NCI-H226 (cell line): ENCODE measurements at regions not wholly inside any gene's neighbourhood (a gene's known extent, or its start where the extent isn't known, plus 50 kb on each side); places are given as distances from the start of the nearest gene placed in this dataset.
"Not testable (repeated sequence)": the region's sequence is repeated elsewhere in the genome, so short reads cannot be mapped to it uniquely, and the experiment has no call there.

Source experiments
- DNase-seq: peaks from one replicate; pipeline ENCODE4 v3.0.0-alpha.2; 2015

DNA sequence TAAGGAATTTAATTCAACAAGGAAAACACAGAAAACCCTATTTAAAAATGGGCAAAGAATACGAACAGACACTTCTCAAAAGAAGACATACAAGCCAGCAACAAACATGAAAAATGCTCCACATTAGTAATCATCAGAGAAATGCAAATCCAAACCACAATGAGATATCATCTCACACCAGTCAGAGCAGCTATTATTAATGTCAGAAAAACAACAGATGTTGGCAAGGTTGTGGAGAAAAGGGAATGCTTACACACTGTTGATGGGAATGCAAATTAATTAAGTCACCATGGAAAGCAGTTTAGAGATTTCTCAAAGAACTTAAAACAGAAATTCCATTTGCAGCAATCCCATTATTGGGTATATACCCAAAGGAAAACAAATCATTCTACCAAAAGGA, 55.2 kb downstream of the GCC1 start:
- no peak for DNase-seq

DNA sequence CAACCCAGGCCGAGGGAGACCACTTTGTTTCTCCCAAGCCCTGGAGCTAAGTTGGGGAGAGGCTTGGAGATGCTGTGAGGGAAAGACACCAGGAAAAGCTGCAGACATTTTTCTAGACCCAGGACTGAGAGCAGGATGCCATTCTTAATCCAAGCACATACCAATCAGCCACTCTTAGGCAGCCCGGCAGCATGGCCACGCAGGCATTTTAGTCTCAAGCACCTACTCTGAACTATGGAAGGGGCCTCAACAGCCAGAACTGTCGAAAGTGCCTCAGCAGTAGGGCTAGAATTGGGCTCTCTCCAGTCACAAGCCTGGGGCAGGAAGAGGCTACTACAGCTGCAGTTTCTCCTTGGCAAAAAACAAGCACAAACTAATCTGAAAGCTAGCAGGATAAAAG, 57.8 kb downstream of the GCC1 start:
- no peak for DNase-seq

DNA sequence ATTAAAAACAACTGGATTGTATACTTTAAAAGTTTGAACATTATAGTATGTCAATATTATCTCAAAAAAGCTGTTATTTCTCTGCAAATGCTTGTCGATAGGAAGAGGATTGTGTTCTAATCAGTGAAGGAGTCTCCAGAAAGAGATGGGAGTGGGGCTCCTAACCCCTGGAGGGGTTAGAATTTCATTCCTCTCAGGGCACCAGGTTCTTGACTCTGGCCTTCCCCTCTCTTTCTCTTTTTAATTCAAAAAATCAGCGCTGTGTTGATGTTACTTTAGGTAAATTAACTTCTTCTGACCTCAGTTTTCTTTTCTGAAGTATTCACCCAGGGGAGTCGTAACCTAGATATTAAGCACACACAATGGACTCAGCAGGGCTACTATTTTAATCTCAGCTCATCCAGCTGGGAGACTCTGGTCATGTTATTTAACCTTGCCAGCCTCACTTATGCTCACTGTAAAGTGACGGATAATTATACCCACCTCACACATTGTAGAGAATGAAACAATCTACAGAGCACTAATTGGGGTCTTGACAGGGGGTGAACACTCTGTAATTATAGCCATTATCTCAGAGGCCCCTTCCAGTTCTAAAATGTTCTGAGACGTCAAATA, 59.4 kb downstream of the GCC1 start:
- no peak for DNase-seq

DNA sequence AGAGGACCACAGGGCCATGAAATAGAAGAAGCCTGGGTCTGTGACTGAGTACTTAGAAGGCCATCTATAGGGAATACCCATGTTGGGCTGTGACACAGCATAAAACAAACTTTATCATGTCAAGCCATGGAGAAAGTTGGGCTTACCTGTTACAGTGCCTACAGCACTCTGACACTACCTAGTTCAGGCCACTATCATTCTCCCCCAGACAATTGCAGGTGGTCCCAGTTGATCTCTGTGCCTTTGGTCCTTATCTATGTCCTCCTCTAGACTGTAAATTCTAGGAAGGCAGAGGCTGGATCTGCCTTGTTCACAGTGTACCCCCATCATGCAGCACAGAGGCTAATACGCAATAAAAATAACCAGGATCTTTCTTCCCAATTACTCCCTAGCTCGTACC, 69.1 kb downstream of the GCC1 start:
- DNase-seq = no peak

DNA sequence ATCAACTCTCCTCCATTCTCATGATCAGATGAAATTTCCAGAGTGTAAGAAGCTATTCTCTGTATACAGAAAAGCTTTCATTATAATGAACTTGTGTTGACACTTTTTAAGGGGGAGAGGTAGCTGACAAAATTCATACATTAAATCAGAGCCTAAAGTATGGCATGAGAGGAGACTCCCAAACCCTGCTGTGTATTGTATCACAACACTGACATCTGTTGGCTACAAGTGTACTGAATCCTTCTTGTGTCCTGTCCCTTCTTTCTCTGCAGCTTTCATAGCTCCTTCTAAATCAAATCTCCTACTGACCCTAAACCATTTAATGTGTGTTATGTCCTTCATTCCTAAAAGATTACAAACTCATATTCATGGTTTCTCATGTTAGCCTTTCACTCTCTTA, 70.9 kb downstream of the GCC1 start:
- DNase-seq = peak; percentile 37

DNA sequence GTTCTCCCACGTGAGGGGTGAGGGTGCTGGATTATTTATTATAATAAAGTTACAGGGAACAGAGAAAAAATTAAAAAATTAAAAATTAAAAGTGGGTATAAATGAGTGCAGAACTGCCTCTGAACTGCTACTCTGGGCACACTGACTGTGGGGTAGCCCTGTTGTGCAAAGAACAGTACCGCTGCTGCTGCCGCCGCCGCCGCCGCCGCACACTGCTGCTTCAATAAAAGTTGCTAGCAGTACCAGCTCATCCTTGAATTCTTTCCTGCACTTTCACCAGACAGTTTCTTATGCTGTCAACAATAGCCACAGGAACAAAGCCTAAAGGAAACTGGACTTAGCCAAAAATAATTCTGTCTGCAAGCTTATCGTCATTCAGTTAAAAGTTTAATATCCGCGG, 72.1 kb downstream of the GCC1 start:
- no peak for DNase-seq

DNA sequence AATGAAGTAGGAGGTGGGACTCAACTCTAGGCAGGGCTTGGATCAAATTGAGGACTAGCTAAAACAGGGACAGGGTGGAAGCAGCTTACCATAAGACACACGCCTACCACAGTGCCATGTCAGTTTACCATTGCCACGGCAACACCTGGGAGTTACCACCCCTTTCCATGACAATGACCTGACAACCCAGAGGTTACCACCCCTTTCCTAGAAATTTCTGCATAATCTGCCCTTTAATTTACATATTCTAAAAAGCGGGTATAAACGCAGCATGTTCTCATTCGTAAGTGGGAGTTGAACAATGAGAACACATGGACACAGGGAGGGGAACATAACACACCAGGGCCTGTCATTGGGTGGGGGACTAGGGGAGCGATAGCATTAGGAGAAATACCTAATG, 72.7 kb downstream of the GCC1 start:
- DNase-seq = no peak

DNA sequence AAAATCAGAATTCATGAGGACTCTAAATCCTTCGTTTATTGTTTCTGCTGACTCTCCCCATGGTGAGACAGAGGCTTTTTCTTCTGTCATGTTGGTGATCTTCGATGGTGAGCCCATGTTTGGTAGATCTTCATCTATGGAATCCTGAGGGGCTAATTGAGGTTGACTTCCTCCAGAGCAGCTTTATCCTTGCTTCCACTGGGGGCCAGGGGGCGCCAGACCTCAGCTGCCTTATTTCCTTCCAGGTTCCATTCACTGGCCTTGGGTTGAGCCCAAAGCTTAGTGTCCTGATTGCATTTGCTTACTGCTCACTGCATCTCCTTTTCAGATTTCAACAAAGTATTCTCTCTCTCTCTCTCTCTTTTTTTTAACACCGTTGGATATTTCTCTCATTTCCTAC, 80.7 kb downstream of the GCC1 start:
- no peak for DNase-seq

DNA sequence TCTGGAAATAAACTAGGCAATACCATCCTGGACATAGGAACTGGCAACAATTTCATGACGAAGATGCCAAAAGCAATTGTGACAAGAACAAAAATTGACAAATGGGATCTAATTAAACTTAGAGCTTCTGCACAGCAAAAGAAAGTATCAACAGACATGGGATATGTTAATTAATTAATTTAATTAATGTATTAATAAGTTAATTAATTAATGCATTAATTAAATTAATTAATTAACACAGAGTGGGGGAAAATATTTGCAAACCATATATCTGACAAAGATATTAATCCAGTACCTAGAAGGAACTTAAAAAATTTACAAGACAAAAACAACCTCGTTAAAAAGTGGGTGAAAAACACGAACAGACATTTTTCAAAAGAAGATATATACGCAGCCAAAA, 83.6 kb downstream of the GCC1 start:
- no peak for DNase-seq

DNA sequence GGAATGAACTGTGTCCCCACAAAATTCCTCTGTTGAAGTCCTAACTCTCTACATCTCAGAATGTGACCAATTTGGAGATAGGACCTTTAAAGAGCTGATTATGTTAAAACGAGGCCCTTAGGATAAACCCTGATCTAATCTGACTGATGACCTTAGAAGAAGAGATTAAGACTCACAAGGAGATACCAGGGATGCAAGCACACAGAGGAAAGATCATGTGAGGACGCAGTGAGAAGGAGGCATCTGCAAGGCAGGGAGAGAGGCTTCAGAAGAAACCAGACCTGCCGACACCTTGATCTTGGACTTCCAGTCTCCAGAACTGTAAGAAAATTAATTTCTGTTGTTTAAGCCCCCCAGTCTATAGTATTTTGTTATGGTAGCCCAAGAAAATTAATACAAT, 94.9 kb upstream of the ZNF800 start:
- no peak for DNase-seq

DNA sequence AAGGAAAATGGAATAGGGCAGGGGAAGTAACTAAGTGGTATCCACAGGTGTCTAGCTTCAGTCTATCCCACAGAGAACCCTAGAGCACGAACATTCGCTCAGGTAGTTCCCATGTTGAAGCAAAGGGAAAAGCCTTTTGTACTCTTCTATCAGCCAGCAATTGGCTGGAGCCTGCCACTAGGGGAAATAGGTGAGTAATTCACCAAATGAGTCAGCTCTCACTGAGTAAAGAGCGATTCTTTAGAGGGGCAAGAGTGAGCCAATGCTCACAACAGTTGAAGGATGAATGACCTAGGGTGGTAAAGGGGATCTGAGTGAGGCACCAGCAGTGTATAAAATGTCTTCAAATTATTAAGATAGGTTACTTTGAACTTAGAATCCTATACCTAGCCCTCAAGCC, 94.1 kb upstream of the ZNF800 start:
- DNase-seq = peak; percentile 20

DNA sequence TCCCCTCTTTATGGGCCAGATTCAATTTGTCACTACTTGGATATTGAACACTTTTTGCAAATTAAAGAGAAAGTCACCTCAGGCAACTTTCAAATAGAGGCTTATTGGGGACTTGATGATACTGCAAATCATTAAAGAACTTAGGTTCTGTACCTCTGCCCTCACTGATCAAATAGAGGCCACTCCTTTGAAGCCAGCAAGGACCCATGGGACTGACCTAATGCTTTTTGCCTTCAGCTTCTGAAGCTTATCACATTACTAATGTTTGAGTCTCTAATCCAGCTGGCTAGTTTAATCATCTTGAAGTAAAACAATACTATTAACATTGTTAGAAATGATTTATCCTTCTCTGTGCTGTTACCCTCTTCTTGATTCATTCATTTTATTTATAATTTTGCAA, 93.0 kb upstream of the ZNF800 start:
- no peak for DNase-seq

DNA sequence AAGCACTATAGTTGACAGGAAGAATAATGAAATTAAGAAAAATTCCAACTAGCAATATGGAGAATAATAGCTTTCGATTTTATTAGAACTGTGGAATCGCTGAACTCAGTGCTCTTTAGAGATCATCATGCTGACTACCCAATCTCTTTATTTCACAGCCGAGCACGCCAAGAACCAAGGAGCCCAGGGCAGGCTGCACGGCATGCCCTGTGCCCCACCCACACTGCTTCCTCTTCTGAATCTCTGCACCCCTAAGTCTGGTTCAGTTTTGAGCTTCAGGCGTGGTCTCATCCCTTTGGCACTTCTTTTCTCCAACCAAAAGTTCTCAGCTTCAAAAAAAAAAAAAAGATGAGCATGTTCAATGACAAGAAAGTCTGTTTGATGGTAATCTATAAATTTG, 92.4 kb upstream of the ZNF800 start:
- no peak for DNase-seq

DNA sequence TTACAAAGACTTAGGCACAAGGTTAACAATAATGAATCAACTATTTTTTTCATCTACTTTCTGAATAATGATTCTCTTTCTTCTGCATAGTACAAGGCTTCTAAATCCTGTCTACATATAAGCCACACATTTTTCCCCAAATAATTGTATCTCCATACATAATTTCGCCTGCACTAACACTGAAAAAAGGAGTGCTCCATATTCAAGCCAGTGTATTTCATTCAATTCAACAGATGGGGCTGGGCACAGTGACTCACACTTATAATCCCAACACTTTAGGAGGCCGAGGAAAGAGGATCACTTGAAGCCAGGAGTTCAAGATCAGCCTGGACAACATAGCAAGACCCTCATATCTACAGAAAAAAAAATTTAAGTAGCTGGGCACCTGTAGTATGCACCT, 86.0 kb upstream of the ZNF800 start:
- no peak for DNase-seq

DNA sequence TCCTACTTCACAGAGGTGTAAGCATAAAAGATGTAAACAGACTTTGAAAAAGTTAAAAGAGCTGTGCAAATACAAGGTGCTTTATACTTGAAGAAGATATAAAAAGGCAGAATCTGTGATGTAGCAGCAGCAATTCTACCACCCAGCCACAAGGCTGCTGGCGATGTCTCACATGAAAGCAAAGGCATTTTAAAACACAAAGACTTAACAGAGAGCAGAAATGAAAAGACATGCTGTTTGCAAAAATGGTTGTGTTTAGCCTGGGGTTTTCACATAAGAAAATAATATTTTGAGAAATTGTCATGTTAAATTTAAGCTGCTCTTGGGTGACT, 85.5 kb upstream of the ZNF800 start:
- DNase-seq = no peak

DNA sequence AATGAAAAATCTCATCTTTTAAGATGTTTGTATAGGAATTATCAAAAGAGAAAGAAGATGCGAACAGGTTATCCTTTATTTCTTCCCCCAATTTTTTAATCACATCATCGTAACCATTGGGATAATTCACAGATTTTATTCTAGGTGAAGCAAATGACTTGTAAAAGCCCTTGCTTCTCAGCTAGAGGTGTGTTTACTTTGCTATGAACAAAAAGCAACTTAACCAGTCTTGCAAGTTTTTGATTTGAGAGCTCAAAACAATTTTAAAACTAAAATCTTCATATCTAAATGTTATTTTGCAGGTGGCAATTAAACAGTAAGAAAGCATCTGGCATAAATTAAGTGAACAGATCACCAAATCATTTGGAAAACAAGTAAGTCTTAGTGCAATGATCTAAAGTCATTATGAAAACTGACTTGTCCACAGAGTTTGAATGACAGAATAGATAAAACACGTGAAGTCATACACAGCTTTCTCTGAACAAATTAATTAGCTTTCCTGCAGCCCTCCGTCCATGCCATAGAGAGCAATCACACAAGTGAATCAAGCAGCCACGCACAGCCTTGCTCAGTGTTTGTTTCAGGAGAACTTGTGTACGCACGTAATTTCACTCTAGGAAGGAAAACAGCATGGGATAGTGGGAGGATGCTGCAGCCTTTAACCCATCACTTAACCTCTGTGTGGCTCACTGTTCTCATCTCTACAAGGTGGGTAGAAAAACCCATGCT, 85.0 kb upstream of the ZNF800 start:
- no peak for DNase-seq

DNA sequence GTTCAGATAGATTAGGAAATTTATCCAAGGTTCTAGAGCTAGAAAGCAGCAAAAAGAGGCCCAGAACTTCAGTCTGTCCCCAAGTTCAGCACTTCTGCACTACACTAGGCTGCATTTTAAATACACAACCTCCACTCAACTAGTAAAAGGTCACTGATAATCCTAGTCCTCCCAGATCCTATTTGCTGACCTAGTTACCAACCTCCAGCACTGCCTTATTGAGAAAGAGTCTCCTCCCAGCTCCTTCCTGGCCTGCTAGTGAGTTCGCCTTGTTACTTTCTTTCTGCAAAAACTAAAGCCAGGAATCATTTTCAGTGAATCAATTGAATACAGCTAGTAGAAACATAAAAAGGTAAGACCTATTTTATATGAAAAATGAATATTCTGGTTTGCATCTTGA, 84.1 kb upstream of the ZNF800 start:
- DNase-seq = no peak

DNA sequence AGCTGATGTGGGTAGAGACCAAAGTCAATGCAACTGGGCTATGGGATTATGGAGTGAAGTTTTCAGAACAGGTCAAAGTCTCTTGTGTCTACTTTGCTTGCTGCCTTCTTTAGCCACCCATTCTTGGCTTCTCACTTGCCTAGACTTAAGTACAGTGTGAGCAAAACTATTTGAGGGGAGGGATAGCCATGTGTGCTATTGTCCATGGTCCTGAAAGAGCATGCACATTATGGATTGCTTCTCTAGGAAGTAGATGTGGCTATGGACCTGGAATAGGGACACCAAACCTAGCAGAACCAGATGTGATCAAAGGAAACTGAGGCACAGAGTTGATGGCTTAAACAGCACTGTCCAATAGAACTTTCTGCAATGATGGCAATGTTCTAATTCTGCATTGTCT, 81.9 kb upstream of the ZNF800 start:
- no peak for DNase-seq

DNA sequence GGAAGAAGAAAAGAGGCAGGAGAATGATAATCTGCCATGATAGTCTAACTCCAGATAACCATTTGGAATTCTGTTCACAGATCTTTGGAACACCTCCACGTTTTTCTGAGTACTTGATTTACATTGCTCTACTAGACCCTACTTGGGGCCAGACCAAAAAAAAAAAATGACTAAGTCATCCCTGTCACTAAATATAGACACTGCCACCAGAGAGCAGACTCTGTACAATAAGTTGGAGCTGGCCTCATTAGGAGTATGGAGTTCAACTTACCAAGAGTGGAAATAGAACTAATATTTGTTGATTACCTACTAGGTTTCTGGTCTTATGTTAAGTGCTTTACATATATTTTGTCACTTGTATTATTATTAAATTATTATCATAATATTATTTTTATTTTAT, 80.9 kb upstream of the ZNF800 start:
- DNase-seq = no peak

DNA sequence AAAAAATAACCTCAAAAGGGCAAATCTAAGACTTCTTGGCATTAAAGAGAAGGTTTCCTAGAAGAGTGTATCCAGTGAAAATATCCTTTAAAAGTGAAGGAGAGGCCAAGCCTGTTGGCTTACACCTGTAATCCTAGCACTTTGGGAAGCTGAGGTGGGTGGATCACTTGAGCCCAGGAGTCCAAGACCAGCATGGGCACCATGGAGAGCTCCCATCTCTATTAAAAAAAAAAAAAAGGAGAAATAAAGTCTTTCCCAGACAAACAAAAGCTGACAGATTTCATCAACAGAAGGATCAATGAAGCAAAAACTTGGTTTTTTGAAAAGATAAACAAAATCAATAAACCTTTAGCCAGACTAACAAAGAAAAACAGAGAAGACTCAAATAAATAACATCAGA, 67.6 kb upstream of the ZNF800 start:
- DNase-seq = no peak

DNA sequence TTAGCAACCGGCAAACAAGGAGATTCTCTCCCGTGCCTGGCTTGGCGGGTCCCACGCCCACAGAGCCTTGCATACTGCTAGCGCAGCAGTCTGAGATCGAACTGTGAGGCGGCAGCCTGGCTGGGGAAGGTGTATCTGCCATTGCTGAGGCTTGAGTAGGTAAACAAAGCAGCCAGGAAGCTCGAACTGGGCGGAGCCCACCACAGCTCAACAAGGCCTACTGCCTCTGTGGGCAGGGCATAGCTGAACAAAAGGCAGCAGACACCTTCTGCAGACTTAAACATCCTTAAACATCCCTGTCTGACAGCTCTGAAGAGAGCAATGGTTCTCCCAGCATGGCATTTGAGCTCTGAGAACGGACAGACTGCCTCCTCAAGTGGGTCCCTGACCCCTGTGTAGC, 58.8 kb upstream of the ZNF800 start:
- not testable (repeated sequence) for DNase-seq

DNA sequence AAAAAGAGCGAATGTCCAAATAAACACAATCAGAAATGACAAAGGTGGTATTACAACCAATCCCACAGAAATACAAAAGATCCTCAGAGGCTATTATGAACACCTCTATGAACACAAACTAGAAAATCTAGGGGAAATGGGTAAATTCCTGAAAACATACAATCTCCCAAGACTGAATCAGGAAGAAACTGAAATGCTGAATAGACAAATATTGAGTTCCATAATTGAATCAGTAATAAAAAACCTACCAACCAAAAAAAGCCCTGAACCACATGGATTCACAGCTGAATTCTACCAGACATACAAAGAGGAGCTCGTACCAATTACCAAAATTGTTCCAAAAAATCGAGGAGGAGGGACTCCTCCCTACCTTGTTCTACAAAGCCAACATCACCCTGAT, 56.1 kb upstream of the ZNF800 start:
- no peak for DNase-seq

DNA sequence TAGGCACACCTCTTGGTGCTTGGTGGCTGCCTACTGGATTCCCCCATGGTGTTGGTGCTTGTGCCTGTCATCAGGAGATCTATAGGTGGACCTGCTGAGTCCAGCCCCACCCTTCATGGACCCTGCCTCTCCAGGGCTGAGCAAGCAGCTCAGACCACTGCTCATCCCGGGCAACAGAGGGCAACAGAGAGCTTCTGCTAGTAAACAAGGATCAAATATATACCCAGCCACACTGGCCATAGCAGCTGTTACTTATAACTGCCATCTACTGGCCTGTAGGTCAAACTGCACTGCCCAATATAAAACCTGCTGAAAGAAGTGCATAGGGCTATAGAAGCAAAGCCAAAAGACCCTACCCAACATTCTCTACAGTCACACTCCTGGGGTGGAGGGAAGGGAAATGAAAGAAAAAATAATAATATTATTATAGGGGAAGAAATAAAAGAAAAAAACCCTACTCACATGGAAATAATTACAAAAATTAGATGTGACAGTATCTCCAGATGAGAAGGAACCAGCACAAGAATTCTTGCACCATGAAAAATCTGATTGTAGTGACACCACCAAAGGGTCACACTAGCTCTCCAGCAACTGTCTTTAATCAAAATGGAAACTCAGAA, 54.9 kb upstream of the ZNF800 start:
- no peak for DNase-seq

DNA sequence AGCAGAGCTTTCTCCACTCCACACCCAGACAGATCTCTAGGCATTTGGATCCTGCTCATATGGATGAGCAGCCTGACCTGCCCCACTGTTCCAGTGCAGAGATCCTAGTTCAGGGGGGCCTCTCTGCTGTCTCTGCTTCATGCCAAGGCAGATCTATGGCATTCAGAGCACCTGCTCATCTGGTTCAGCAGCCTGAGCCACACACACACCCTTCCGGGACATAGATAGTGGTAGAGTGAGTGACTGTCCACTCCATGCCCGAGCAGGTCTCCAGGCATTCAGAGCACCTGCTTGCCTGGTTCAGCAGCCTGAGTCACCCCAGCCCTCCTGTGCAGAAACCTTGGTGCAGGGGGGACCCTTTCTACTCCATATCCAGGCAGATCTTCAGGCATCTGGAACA, 54.3 kb upstream of the ZNF800 start:
- DNase-seq = no peak
